ENCODE measurements at regions not wholly inside any gene's neighbourhood (a gene's known extent, or its start where the extent isn't known, plus 50 kb on each side); places are given as distances from the start of the nearest gene placed in this dataset.

DNA sequence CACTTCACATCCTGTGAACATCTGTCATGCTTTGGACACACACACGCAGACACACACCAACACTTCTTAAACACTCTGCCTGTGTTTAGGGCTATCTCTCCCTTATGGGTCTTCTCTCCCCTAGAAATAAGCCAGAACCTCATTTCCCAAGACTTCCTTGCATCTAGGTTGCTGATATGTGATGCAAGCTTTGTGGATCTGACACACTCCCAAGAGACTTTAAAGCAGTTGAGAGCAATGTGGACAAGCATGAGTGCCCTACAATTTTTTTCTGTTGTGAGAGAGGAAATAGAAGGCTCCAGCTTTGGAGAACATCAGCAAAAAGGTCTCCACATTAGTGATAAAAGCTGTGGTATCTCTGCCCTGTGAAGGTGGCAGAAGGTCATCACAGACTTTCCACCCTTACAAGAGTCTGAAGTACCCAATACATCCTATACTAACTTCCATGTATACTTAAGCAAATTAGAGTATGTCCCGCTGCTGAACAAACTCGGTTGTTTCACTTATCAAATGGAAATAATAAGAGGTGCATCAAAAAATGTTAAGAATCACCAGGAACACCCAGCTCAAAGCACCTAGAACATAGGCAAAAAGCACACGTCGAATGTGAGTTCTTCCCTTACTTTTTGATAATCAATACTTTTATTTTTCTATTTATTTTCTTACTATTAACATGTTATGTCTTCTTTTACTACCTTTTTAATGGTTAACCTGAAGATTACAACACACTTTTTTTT is 267.6 kb downstream of the SETD4 start:
- DNase-seq: no peak

DNA sequence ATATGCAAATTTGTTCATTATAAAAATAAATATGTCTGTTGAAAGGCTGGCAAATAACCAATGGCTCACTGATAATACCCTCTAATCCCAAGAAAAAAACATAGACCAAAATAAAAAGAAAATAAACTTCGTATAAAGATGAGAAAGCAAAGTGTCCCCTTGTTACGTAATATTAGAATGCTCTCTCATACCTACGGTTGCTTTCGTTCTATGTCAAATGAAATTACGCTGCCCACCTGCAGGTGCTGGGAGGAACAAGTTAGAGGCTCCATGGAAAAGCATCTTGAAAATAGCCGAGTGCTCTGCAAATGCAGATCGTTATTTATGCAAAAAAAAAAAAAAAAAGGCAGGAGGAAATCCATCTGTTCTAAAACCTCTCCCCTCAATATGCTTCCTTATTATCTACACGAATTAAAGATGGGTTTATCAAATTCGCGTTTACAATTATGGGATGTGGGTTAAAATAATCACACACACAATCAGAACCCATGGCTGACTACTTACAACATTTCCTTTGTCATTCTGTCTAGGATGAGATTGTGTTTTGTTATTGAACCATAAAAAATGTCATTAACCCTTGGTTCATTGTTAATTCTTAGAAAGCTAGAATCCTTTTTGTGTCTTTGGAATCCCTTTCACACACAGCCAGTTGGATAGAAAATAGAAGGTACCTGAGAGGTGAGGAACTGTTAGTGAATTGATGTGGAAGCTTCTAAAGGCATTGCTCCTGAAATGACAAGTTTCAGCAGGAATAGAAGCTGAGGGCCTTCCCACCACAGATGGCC is 268.6 kb downstream of the SETD4 start:
- no peak for DNase-seq

DNA sequence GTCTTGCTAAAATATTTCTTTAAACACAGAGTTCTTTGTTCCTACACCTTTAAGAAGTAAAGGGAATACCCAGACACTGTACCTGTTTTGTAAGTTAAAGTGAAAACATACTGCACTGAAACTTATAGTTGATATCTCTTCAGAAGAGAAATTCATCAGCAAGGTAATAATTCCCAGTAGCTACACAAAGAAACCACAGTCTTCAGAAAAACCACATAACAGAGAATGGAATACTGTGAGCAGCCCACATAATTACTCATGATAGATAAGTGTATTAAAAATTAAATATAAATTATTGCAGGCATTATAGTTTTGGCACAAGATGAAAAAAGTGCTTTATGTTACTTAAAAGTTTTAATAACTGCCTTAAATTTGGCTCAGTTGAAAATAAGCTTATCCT is 276.6 kb downstream of the SETD4 start:
- DNase-seq: no peak

DNA sequence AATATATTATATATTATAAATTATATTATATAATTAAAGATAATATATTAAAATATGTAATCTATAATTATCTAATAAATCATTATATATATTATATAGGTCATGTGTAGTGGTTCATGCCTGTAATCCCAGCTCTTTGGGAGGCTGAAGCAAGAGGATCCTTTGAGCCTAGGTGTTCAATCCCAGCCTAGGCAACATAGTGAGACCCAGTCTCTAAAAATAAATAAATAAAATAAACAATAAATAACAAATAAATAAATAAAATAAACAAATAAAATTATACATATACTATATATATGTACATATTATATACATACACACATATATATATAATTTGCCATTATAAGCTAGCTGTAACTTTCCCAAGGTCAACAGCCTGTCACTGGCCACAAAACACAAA is 277.7 kb downstream of the SETD4 start:
- no peak for DNase-seq

GRCh38 chr21:35780983-35781382 is 279.3 kb downstream of the SETD4 start:
- no peak for DNase-seq

DNA sequence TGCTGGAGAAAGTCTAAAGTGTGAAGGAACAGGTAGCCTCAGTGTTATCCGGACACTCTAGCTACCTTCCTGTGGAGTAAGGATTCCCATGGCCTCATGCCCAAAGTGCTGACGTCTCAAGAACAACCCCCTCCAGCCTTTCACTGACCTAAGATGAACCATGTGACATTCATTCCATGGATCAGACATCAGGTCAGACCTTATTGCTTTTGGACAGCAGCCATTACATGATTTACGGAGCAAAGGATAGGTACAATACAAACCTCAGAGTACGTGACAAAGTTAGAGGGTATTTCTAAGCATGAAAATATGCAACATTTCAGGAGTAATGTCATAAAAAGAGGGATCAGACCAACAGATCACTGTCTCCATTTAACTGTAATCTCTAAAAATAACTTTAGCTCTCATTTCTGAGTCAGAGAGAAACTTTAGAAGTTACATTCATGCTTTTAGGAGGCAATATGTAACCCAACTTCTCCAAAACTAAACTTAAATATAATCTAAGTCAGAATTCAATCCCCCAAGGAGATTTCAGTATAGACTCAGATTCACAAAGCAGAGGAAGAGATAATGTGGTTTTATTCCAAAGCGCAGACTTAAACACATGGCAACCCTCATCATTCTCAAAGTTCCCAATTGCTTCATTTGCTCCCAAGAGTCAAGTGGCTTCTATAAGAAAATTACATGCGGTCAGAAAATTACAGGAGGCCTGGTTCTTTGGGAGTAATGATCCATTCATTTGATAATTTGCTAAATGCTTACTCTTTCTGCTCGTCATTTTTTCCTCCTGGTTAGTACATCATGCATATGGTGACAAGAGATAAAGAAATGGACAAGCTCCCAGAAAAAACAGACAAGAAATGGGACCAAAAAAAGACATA is 280.4 kb downstream of the SETD4 start:
- DNase-seq: no peak

DNA sequence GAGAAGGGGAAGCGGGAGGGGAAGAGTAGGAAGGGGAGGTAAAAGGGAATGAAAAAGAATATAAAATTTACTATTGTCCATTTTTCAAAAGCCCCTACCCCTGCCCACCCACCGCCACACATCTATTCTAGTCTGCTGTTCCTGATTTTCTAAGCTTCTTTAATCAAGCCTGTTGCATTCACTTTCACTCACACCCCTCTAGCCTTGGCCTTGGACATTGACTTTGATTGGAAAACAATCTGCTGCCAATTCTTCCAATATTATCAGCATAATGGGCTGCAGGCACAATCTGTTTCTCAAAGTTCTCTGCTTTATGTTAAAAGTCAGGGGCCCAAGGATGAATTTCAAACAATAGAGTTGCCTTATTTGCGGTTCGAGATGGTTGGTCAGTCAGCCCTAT is 281.2 kb downstream of the SETD4 start:
- DNase-seq: no peak

DNA sequence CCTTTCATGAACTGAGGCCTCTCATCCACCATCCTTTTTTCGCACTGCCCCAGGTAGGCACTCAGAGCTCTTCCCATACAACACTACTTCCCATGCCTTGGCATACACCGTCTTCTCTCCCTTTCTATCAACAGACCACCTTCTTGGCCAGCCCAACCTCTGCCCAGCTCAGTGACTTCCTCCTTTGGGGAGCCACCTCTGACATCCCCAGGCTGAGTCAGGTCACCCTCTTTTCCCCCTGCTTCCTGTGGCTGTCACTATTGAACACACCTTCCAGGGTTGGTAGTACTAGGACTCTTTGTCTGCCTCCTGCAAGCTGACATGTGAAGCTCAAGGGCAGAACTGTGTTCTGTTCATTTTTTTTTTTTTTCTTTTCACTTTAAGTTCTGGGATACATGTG is 283.2 kb downstream of the SETD4 start:
- DNase-seq: no peak

DNA sequence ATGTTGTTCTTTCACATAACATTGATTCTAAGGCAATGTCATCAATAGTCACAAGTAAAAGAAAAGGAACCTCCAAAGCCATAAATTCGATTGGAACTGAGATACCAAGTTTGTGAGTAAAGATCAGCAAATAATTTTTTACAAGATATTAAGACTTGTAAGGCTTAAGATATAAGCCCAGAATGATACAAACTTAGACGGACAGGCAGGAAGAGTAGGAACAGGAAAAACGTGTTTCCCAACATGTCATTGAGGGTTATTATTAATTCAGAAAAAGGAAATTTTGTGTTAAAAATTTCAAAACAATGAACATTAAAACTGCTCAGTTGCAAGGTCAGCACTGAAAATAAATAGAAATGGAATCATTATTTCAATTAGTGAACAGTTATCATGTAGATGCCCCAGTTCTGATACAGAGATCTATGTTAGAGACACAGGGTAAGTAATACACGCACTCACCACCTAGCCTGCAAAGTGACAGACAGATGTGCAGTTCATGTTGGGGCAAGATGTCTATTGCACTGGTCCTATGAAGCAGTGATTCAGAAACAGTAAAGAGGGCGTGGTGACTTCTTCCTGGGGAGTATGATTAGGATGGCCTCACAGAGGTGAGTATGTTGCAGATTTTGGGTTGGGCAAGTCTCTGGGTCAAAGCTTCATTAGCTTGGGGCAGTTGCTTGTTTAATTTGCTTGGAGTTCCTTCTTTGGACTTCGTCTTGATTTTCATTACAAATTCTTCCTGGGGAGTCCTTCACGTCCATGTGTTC is 284.4 kb downstream of the SETD4 start:
- no peak for DNase-seq

DNA sequence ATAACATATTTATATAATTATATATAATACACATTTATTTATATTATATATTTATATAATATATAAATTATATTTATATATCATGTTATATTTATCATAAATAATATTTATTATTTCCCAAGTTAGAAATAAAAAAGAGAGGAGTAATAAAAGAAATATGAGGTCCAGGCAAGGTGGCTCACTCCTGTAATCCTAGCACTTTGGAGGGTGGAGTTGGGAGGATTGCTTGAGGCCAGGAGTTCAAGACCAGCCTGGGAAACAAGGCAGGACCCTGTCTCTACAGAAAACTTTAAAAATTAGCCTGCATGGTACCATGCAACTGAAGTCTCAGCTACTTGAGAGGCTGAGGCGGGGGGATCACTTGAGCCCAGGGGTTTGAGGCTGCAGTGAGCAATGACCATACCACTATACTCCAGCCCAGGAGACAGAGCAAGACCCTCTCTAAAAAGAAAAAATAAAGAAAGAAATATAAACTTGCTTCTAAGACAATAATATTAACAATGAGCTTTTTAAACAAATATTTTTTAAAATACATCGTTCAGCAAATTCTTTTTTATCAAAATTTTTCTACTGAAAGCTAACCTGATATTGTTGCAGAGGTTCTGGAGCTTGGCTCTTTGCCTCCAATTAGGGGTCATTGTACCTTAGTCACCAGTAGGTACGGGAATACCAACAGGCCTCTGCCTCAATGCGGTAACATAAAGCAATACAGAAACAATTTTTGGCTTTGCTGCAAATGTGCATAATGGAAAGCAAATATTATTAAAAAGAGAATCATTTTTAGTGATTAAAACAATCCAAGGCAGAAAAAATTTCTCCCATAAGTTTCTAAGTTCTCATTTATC is 290.0 kb downstream of the SETD4 start:
- no peak for DNase-seq

GRCh38 chr21:35768187-35768586 is 292.1 kb downstream of the SETD4 start:
- no peak for DNase-seq

DNA sequence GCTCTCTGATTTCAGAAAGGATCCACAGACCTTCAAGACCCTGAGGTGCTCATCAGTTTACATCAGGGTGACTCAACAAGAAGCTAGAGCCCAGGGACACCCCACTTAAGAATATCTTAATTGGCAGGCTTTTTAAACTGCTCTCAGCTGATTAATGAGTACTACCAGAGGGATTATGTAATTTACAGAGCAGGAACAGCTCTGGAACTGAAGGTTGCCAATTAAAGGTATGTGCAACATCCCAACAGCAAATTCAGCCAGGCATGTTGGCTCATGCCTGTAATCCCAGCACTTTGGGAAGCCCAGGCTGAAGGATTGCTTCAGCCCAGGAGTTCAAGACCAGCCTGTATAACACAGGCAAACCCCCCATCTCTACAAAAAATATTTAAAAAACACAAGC is 295.7 kb downstream of the SETD4 start:
- no peak for DNase-seq

GRCh38 chr21:35764077-35764476 is 296.2 kb downstream of the SETD4 start:
- no peak for DNase-seq

GRCh38 chr21:35754583-35754982 is 305.7 kb downstream of the SETD4 start:
- no peak for DNase-seq

- DNase-seq: no peak
Observed at GRCh38 chr21:35753308-35753707, 307.0 kb downstream of the SETD4 start.

DNA sequence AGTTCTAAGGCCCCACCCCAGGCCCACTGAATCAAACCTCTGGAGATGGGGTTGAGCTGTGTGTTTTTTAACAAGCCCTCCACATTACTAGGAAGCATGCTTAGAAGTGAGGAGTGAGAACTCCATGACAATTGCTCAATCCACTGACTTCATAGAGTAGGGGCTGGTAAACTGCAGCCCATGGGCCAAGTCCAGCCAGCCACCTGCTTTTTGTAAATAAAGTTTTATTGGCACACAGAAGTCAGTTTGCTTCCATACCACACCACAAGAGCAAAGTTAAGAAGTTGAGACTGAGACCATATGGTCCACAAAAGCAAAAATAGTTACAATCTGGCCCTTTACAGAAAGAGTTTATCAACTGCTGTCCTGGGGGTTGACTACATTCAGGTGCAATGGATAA is 309.2 kb downstream of the SETD4 start:
- DNase-seq: no peak

GRCh38 chr21:35749904-35750303 is 310.4 kb downstream of the SETD4 start:
- no peak for DNase-seq

DNA sequence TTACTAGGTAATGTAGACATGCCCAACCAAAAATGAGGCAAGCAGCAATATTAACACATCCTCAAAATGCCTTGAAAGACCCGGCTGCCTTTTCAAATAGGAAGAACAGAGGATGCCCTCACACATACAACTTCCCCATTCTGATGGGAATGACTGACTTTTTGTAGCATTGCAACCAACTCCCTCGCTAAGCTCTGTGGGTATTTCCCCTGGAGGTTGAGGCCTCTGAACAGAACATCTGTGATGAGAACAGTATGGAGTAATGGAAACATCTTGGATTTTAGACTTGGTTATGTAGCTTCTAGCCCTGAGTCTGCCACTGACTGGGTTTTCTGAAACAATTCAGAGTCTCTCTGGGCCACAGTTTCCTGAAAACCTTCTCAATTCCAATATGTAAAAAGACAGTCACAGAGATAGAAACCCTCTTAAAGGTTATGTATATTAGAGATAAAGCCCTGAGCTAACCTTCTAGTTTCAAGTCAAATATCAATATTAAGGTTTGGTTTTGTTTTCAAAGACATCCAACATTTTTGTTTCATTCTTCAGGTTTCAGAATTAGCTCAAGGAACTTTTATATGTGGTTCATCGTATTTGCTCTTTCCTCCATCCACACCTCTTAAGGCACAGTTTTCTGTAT is 311.5 kb downstream of the SETD4 start:
- DNase-seq: no peak

DNA sequence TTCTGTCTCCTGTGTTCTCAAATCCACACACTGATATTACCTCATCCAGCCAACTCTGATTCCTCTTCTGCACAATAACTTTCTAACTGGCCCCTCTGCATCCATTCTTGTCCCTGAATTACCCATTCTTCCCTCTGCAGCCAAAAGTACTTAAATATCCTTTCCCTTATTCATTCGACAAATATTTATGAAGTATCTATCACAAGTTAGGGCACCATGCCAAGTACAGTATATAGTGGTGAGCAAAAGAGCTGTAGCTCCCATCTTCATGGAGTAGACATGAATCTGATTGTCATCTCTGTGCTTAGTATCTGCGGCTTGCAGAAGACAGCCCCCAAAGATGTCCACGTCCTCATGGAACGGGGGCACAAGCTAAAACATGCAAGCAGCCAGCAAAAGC is 316.8 kb downstream of the SETD4 start:
- no peak for DNase-seq

DNA sequence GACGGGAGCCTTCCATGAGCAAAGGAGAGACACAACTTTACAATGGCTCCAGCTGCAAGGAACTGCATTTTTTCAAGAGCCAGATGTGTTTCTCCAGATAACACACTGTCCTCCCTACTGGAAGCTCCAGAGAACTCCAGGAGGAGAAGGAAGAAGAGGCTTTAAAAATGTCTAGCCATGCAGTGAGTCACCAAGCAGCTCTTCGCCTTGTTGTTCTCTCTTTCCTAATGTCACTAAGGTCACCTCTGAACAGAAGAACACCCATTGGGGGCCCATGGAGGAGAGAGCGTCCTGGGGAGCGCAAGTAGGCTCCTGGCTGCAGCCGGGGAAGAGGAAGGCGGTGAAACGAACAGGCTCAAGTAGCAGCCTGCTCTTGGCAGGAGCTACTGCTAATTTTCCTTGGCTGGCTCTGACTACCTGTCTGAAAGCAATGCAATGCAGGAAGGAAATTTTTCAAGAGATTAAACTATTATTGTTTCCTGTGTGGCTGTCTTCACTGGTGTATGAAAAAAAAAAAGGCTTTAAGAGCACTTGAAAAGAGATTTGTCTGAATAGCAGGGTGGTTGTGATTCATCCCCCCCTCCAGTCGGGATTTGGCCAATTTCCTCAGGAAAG is 321.9 kb downstream of the SETD4 start:
- no peak for DNase-seq

DNA sequence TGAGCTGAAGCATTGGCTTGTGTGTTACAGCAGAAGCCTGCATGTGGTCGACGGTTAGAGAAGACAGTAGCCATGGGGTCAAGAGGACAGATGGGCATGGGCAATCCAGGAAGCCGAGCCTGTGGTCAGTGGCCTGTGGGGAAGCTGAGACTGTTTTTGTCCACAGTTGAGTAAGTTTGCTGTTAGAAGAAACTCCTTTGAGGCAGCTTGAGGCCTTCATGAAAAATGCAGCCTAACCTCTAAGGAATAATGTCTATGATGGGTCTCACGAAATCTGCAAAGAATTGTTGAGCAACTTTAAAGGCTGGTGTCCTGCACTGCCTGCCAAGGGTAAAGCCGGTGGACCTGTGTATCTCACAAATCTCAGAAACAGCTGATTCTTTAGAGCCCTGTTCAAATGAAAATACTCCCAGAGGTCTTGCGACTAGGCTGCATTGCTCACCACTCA is 322.4 kb downstream of the SETD4 start:
- no peak for DNase-seq

Data from DMS 273 treated with DMSO at 0.1 percent for 48 hours (cell line).